Uterus (tissue), 3 donors: ENCODE measurements at regions not wholly inside any gene's neighbourhood (a gene's known extent, or its start where the extent isn't known, plus 50 kb on each side); places are given as distances from the start of the nearest gene placed in this dataset.

Experiments
- DNase-seq, 2 donors: peaks; one replicate each; pipeline ENCODE4 v3.0.0-alpha.2; 2019 to 2020
- H3K27ac ChIP-seq, 2 donors: fragments of 200-600 bp; sonication (generic); 1 replicate in 1 of 2; 2 replicates in 1 of 2; pipeline ENCODE4 v1.5.1; 2016 to 2018
- H3K27me3 ChIP-seq, 2 donors: fragments of 200-600 bp; sonication (generic); one replicate each; pipeline ENCODE4 v1.5.1; 2018 to 2019; ENCODE audit warnings: control low read depth in 1 of 2
- H3K36me3 ChIP-seq, 2 donors: fragments of 200-600 bp; sonication (generic); one replicate each; pipeline ENCODE4 v1.5.1; 2019; ENCODE audit warnings: control low read depth in 1 of 2
- H3K4me1 ChIP-seq, 2 donors: fragments of 200-600 bp; sonication (generic); one replicate each; pipeline ENCODE4 v1.5.1; 2018 to 2019; ENCODE audit warnings: control low read depth in 1 of 2
- H3K4me3 ChIP-seq, 2 donors: fragments of 200-600 bp; sonication (generic); 1 replicate in 1 of 2; 2 replicates in 1 of 2; pipeline ENCODE4 v1.5.1; 2018 to 2019; ENCODE audit warnings: mild to moderate bottlenecking in 1 of 2
- H3K9me3 ChIP-seq, 2 donors: fragments of 200-600 bp; sonication (generic); one replicate each; pipeline ENCODE4 v1.5.1; 2019; ENCODE audit warnings: control low read depth in 1 of 2
- CTCF ChIP-seq, 4 experiments: fragments of 200-600 bp in 2 of 4; fragments of 450-650 bp in 2 of 4; sonication (generic) in 2 of 4; IDR thresholded peaks; one replicate each; pipeline ENCODE4 v1.5.1; 2016 to 2019; ENCODE audit warnings: antibody characterized with exemption in 4 of 4, mild to moderate bottlenecking in 2 of 4, moderate library complexity in 1 of 4
- POLR2A ChIP-seq, 2 donors: fragments of 450-650 bp; IDR thresholded peaks; one replicate each; pipeline ENCODE4 v1.6.1; 2016; ENCODE audit warnings: antibody characterized with exemption in 2 of 2, mild to moderate bottlenecking in 1 of 2, moderate library complexity in 1 of 2
- intact Hi-C: fragments of 100-400 bp; cut with DNase I; formaldehyde crosslinking; loops from one replicate; pipeline ENCODE4 v1.15.1; 2023; ENCODE audit warnings: low total_unique reads
- donor health status: DM: yes; HTN: yes; CAD: no.

- intact Hi-C loops = no loop called here
- peak in 1 of 2 donors; percentile 34 for DNase-seq
- H3K27ac ChIP-seq = no peak overlapping the region
- H3K27me3 ChIP-seq = no peaks in the 10 kb centered on the region
- H3K9me3 ChIP-seq = no peaks in the 10 kb centered on the region
- H3K36me3 ChIP-seq = no peaks in the 10 kb centered on the region
- no peaks in the 10 kb centered on the region for H3K4me1 ChIP-seq
- TF ChIP-seq POLR2A (IDR thresholded peaks at IDR 0.05) (no peak), CTCF (IDR thresholded peaks at IDR 0.05) (no peak)
- H3K4me3 ChIP-seq = no peak overlapping the region
Observed at GRCh38 chr2:239727776-239728600, 297.2 kb downstream of the NDUFA10 start.

- no peaks in the 10 kb centered on the region for H3K9me3 ChIP-seq
- H3K27ac ChIP-seq = no peak overlapping the region
- TF ChIP-seq CTCF (IDR thresholded peaks at IDR 0.05) = no peak
- TF ChIP-seq POLR2A (IDR thresholded peaks at IDR 0.05) = no peak
- H3K36me3 ChIP-seq = no peaks in the 10 kb centered on the region
- intact Hi-C loops = no loop called here
- no peak for DNase-seq
- H3K4me1 ChIP-seq = no peaks in the 10 kb centered on the region
- H3K27me3 ChIP-seq = no peaks in the 10 kb centered on the region
- H3K4me3 ChIP-seq = no peak overlapping the region
Observed at GRCh38 chr2:239727182-239727775, 297.9 kb downstream of the NDUFA10 start.

- intact Hi-C loops = no loop called here
- no peaks in the 10 kb centered on the region for H3K9me3 ChIP-seq
Observed at GRCh38 chr2:239726631-239727181, 298.4 kb downstream of the NDUFA10 start.

GRCh38 chr2:239726091-239726591, 299.0 kb downstream of the NDUFA10 start:
- no peaks in the 10 kb centered on the region for H3K4me1 ChIP-seq
- peak in 1 of 2 donors; percentile 9 for DNase-seq
- no peaks in the 10 kb centered on the region for H3K9me3 ChIP-seq
- intact Hi-C loops = no loop called here
- TF ChIP-seq CTCF (IDR thresholded peaks at IDR 0.05) (no peak), POLR2A (IDR thresholded peaks at IDR 0.05) (no peak)
- H3K36me3 ChIP-seq = no peaks in the 10 kb centered on the region
- H3K4me3 ChIP-seq = no peak overlapping the region
- no peaks in the 10 kb centered on the region for H3K27me3 ChIP-seq
- H3K27ac ChIP-seq = no peak overlapping the region

More at GRCh38 chr2:239726631-239727181, 298.4 kb downstream of the NDUFA10 start:
- H3K36me3 ChIP-seq = no peaks in the 10 kb centered on the region
- no peak for DNase-seq
- TF ChIP-seq POLR2A (IDR thresholded peaks at IDR 0.05) (no peak), CTCF (IDR thresholded peaks at IDR 0.05) (no peak)
- no peaks in the 10 kb centered on the region for H3K27me3 ChIP-seq
- H3K27ac ChIP-seq = no peak overlapping the region
- H3K4me1 ChIP-seq = no peaks in the 10 kb centered on the region
- H3K4me3 ChIP-seq = no peak overlapping the region

GRCh38 chr2:239725551-239725890, 299.6 kb downstream of the NDUFA10 start:
- no peaks in the 10 kb centered on the region for H3K27me3 ChIP-seq
- no peaks in the 10 kb centered on the region for H3K4me1 ChIP-seq
- DNase-seq = peak; percentile 3 to 8
- TF ChIP-seq CTCF (IDR thresholded peaks at IDR 0.05) (no peak), POLR2A (IDR thresholded peaks at IDR 0.05) (no peak)
- no peak overlapping the region for H3K27ac ChIP-seq
- no peaks in the 10 kb centered on the region for H3K9me3 ChIP-seq
- intact Hi-C loops = no loop called here
- H3K4me3 ChIP-seq = no peak overlapping the region
- no peaks in the 10 kb centered on the region for H3K36me3 ChIP-seq
